ENCODE measurements at regions not wholly inside any gene's neighbourhood (a gene's known extent, or its start where the extent isn't known, plus 50 kb on each side); places are given as distances from the start of the nearest gene placed in this dataset.

DNA sequence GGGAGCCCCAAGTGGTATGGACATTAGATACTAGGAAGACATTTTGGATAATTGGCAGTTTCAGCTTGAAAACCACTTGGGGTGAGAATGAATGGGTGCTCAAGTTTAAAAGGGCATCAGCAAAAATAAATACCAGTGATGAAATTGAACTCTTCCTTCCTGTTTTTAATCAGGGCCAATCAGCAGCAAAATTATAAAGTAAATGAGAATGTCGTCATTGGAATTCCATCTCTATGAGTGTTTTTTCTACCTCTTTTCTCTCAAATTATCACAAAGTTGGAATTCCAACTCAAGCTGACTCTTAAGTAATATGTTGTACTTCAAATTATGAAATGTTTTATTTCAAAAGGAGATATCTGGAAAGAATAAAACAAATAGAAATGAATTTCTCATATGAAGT is 730.6 kb downstream of the METTL15 start:
- peaks cover 32% of the 10 kb centered on the region for H3K4me1 ChIP-seq (ENCODE audit: insufficient read depth, low read length)
- no peaks in the 10 kb centered on the region for H3K9me3 ChIP-seq (ENCODE audit: control insufficient read depth, insufficient read depth, low read length)
- no peak overlapping the region for H3K9ac ChIP-seq (ENCODE audit: low read depth, low read length)
- H3K36me3 ChIP-seq (ENCODE audit: insufficient read depth, low read length): no peaks in the 10 kb centered on the region

DNA sequence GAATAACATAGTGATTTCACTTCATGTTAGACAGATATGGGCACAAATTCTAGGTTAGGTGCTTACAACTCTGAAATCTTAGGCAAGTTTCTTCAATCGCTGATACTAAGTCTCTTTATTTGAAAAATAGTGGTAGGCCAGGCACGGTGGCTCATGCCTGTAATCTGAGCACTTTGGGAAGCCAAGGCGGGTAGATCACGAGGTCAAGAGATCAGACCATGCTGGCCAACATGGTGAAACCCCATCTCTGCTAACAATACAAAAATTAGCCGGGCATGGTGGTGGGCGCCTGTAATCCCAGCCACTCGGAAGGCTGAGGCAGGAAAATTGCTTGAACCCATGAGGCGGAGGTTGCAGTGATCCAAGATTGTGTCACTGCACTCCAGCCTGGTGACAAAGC is 729.4 kb downstream of the METTL15 start:
- Histone ChIP-seq H3K4me1 (ENCODE audit: insufficient read depth, low read length) (peaks cover 41% of the 10 kb centered on the region), H3K9ac (ENCODE audit: low read depth, low read length) (no peak overlapping the region), H3K36me3 (ENCODE audit: insufficient read depth, low read length) (no peaks in the 10 kb centered on the region), H3K9me3 (ENCODE audit: control insufficient read depth, insufficient read depth, low read length) (no peaks in the 10 kb centered on the region)

DNA sequence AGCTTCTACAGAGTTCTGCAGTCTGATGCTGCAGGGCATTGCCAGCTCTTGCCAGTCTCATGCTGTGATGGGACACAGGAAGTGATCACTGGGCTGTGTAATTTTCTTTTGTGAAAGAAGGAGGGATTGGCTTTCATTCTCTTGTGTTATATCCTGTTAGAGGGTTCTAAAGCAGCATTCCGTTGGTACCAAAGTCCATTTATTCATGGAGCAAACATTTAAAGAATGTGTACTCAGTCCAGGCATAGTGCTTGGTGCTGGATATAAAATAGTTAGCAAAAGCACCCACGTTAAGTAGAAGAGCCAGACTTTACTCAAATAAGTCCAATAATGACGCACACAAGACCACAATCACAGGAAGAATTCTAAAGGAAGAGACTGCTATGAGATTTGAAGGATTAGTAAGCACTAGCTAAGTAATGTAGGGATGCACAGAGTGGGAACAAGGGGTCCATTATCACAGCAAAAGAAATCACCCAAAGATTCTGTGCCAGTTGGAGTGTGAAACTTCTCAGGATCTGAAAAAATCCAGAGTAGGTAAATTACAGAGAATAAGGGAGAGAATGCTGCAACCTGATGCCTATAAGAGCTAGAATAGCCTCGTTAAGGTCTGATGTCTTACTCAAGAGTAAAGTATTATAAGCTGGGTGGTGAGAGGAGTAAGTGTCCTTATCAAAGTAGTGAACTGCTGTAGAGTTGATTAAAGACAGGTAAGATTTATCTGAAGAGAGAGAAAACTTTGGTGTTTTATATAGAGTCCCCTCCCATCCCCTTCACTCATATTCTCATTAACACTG is 728.3 kb downstream of the METTL15 start:
- no peaks in the 10 kb centered on the region for H3K9me3 ChIP-seq (ENCODE audit: control insufficient read depth, insufficient read depth, low read length)
- no peak overlapping the region for H3K9ac ChIP-seq (ENCODE audit: low read depth, low read length)
- H3K4me1 ChIP-seq (ENCODE audit: insufficient read depth, low read length): peaks cover 41% of the 10 kb centered on the region
- H3K36me3 ChIP-seq (ENCODE audit: insufficient read depth, low read length): no peaks in the 10 kb centered on the region

DNA sequence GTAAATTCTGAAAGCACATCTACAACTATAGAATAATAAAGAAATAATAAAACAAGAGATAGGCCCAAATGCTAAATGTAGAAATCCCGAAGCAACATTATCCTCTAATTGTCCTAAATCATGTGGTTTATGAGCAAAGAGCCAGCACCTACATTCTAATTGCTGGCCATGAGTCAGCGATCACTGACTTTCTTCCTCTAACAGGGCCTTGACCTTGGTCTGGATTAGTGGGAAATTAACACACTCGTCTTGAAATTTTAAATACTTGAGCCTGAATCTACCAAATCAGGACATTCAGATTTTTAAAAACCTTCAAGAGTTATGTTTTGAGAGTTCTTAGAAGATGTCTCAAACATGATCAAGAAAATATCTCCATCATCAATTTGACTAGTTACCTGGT is 727.6 kb downstream of the METTL15 start:
- H3K36me3 ChIP-seq (ENCODE audit: insufficient read depth, low read length): no peaks in the 10 kb centered on the region
- H3K4me1 ChIP-seq (ENCODE audit: insufficient read depth, low read length): peaks cover 41% of the 10 kb centered on the region
- no peaks in the 10 kb centered on the region for H3K9me3 ChIP-seq (ENCODE audit: control insufficient read depth, insufficient read depth, low read length)
- H3K9ac ChIP-seq (ENCODE audit: low read depth, low read length): no peak overlapping the region

- no peak overlapping the region for H3K9ac ChIP-seq (ENCODE audit: low read depth, low read length)
Measured at GRCh38 chr11:28835317-28835716, 727.1 kb downstream of the METTL15 start.

GRCh38 chr11:28834877-28835276 is 726.7 kb downstream of the METTL15 start:
- Histone ChIP-seq H3K9ac (ENCODE audit: low read depth, low read length) (no peak overlapping the region), H3K36me3 (ENCODE audit: insufficient read depth, low read length) (no peaks in the 10 kb centered on the region), H3K4me1 (ENCODE audit: insufficient read depth, low read length) (peaks cover 41% of the 10 kb centered on the region)

More at GRCh38 chr11:28835317-28835716, 727.1 kb downstream of the METTL15 start:
- no peaks in the 10 kb centered on the region for H3K36me3 ChIP-seq (ENCODE audit: insufficient read depth, low read length)
- H3K4me1 ChIP-seq (ENCODE audit: insufficient read depth, low read length): peaks cover 41% of the 10 kb centered on the region
- H3K9me3 ChIP-seq (ENCODE audit: control insufficient read depth, insufficient read depth, low read length): no peaks in the 10 kb centered on the region

GRCh38 chr11:28833670-28834069 is 725.5 kb downstream of the METTL15 start:
- H3K9me3 ChIP-seq (ENCODE audit: control insufficient read depth, insufficient read depth, low read length): no peaks in the 10 kb centered on the region
- H3K4me1 ChIP-seq (ENCODE audit: insufficient read depth, low read length): peaks cover 41% of the 10 kb centered on the region
- no peaks in the 10 kb centered on the region for H3K36me3 ChIP-seq (ENCODE audit: insufficient read depth, low read length)
- H3K9ac ChIP-seq (ENCODE audit: low read depth, low read length): no peak overlapping the region

More at GRCh38 chr11:28834877-28835276, 726.7 kb downstream of the METTL15 start:
- H3K9me3 ChIP-seq (ENCODE audit: control insufficient read depth, insufficient read depth, low read length): no peaks in the 10 kb centered on the region

DNA sequence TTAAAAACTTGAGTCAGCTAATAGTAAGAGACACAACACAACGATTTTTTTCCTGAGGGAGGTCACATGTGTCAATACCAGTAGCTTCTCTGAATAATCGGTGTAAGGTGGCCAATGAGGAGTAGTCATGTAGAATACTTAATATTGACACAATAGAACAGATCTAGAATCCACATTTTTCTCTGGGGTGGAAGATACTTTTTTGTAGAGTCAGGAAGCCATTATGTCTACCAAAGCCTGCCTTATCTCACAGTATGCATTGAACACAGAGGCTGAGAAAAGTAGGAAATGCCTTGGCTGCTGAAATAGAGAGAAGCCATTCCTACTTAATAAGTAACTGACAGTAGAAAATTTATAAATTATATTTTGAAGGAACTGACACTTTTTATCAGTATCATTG is 725.0 kb downstream of the METTL15 start:
- Histone ChIP-seq H3K9me3 (ENCODE audit: control insufficient read depth, insufficient read depth, low read length) (no peaks in the 10 kb centered on the region), H3K4me1 (ENCODE audit: insufficient read depth, low read length) (peaks cover 41% of the 10 kb centered on the region), H3K36me3 (ENCODE audit: insufficient read depth, low read length) (no peaks in the 10 kb centered on the region), H3K9ac (ENCODE audit: low read depth, low read length) (no peak overlapping the region)

DNA sequence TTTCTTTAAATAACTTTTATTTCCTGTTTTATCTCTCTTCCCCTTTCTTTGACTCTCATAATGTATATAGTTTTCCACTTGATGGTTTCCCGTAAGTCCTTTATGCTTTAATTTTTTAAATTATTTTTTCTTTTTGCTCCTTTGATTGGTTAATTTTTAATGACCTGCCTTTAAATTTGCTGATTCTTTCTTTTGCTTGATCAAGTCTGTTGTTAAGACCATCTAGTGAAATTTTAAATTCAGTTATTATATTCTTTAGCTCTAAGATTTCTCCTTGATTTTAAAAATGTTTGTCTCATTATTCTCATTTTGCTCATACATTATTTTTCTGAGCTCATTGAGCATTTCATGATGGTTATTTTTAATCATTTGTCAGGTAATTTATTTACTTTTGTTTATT is 718.6 kb downstream of the METTL15 start:
- H3K9me3 ChIP-seq (ENCODE audit: control insufficient read depth, insufficient read depth, low read length): no peaks in the 10 kb centered on the region
- H3K36me3 ChIP-seq (ENCODE audit: insufficient read depth, low read length): no peaks in the 10 kb centered on the region
- H3K4me1 ChIP-seq (ENCODE audit: insufficient read depth, low read length): no peaks in the 10 kb centered on the region
- no peak overlapping the region for H3K9ac ChIP-seq (ENCODE audit: low read depth, low read length)

DNA sequence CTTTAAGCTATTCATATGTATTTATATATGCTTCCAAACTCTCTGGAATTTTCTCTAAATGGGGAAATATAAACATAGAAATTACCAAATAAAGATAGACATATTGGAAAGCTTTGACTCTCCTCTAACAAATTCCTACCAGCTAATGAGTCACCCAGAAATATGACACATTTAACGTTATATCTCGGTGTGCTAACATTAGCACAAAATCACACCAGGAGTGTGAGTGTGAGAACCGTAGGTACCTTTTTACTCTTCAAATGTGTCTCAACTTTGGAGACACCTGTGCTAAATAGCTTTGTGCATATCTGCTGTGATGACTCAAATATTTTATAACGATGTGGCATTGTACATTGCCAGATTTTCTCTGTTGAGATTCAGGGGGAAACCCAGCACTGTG is 714.4 kb downstream of the METTL15 start:
- Histone ChIP-seq H3K9ac (ENCODE audit: low read depth, low read length) (no peak overlapping the region), H3K4me1 (ENCODE audit: insufficient read depth, low read length) (no peaks in the 10 kb centered on the region), H3K36me3 (ENCODE audit: insufficient read depth, low read length) (no peaks in the 10 kb centered on the region), H3K9me3 (ENCODE audit: control insufficient read depth, insufficient read depth, low read length) (no peaks in the 10 kb centered on the region)

GRCh38 chr11:28820296-28820989 is 712.3 kb downstream of the METTL15 start:
- Histone ChIP-seq H3K9me3 (ENCODE audit: control insufficient read depth, insufficient read depth, low read length) (no peaks in the 10 kb centered on the region; the same call in 1 of the 2 replicates), H3K36me3 (ENCODE audit: insufficient read depth, low read length) (no peaks in the 10 kb centered on the region), H3K9ac (ENCODE audit: low read depth, low read length) (no peak overlapping the region), H3K4me1 (ENCODE audit: insufficient read depth, low read length) (no peaks in the 10 kb centered on the region)

DNA sequence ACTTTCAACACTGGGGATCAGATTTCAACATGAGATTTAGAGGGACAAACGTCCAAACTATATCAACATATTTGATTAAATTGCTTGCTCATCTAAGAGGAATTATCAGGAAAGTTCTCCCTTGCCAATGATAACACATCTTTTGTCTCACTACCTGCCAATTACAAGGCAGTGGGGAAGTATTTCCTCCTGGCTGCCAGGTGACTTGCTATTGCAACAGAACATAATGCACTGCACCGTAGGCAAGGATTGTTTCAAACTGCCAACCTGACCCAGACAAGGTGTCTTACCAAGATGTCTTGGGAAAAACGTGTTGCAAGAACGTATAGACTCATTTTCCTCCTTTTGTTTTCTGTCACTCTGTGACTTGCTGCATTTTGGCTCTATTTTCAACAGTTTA is 711.6 kb downstream of the METTL15 start:
- Histone ChIP-seq H3K36me3 (ENCODE audit: insufficient read depth, low read length) (no peaks in the 10 kb centered on the region), H3K4me1 (ENCODE audit: insufficient read depth, low read length) (no peaks in the 10 kb centered on the region), H3K9ac (ENCODE audit: low read depth, low read length) (no peak overlapping the region), H3K9me3 (ENCODE audit: control insufficient read depth, insufficient read depth, low read length) (no peaks in the 10 kb centered on the region; the same call in 1 of the 2 replicates)

GRCh38 chr11:28815110-28815509 is 706.9 kb downstream of the METTL15 start:
- Histone ChIP-seq H3K4me1 (ENCODE audit: insufficient read depth, low read length) (no peaks in the 10 kb centered on the region; the same call in 1 of the 2 replicates), H3K9me3 (ENCODE audit: control insufficient read depth, insufficient read depth, low read length) (no peaks in the 10 kb centered on the region; the same call in 1 of the 2 replicates)

GRCh38 chr11:28808771-28809170 is 700.6 kb downstream of the METTL15 start:
- Histone ChIP-seq H3K4me1 (ENCODE audit: insufficient read depth, low read length) (peaks cover 8% of the 10 kb centered on the region), H3K9ac (ENCODE audit: low read depth, low read length) (no peak overlapping the region), H3K9me3 (ENCODE audit: control insufficient read depth, insufficient read depth, low read length) (no peaks in the 10 kb centered on the region), H3K36me3 (ENCODE audit: insufficient read depth, low read length) (no peaks in the 10 kb centered on the region)

More at GRCh38 chr11:28815110-28815509, 706.9 kb downstream of the METTL15 start:
- H3K9ac ChIP-seq (ENCODE audit: low read depth, low read length): no peak overlapping the region
- H3K36me3 ChIP-seq (ENCODE audit: insufficient read depth, low read length): no peaks in the 10 kb centered on the region

GRCh38 chr11:28799316-28799715 is 691.1 kb downstream of the METTL15 start:
- H3K36me3 ChIP-seq (ENCODE audit: insufficient read depth, low read length): no peaks in the 10 kb centered on the region
- H3K9me3 ChIP-seq (ENCODE audit: control insufficient read depth, insufficient read depth, low read length): no peaks in the 10 kb centered on the region
- peaks cover 8% of the 10 kb centered on the region; the same call in 1 of the 2 replicates for H3K4me1 ChIP-seq (ENCODE audit: insufficient read depth, low read length)
- H3K9ac ChIP-seq (ENCODE audit: low read depth, low read length): no peak overlapping the region
